D721Med (cell line): ENCODE measurements at regions not wholly inside any gene's neighbourhood (a gene's known extent, or its start where the extent isn't known, plus 50 kb on each side); places are given as distances from the start of the nearest gene placed in this dataset.

Experiments
- DNase-seq: peaks from one replicate; pipeline ENCODE4 v3.0.0; 2011; ENCODE audit warnings: low spot score; ENCODE audit not compliant: insufficient read length
- FAIRE-seq: peaks from 2 replicates; lab custom pipeline; 2011; peaks lifted over from hg19 to GRCh38; lab: Jason Lieb, UNC
- CTCF ChIP-seq: IDR thresholded peaks from 2 replicates; pipeline ENCODE4 v1.5.1; 2012; ENCODE audit warnings: mild to moderate bottlenecking, control low read depth; ENCODE audit not compliant: insufficient read depth; ENCODE audit errors: missing control alignments

GRCh38 chr14:89484051-89484844 lies 67.2 kb upstream of the FOXN3 start:
- TF ChIP-seq CTCF = no peak
- DNase-seq (no peak), FAIRE-seq (no peak)

GRCh38 chr14:89481196-89481595 lies 64.2 kb upstream of the FOXN3 start:
- no peak for FAIRE-seq
- no peak for TF ChIP-seq CTCF

GRCh38 chr14:89480278-89480677 lies 63.2 kb upstream of the FOXN3 start:
- TF ChIP-seq CTCF = no peak
- FAIRE-seq (no peak), DNase-seq (no peak)

More at GRCh38 chr14:89481196-89481595, 64.2 kb upstream of the FOXN3 start:
- no peak for DNase-seq

- FAIRE-seq = no peak
- no peak for TF ChIP-seq CTCF
- no peak for DNase-seq
These were observed 62.8 kb upstream of the FOXN3 start for GRCh38 chr14:89479802-89480201.

GRCh38 chr14:89477391-89477790 lies 60.4 kb upstream of the FOXN3 start:
- FAIRE-seq = no peak
- TF ChIP-seq CTCF = no peak
- no peak for DNase-seq

GRCh38 chr14:89476354-89476896 lies 59.4 kb upstream of the FOXN3 start:
- no peak for FAIRE-seq
- no peak for DNase-seq
- no peak for TF ChIP-seq CTCF

GRCh38 chr14:89474464-89474863 lies 57.4 kb upstream of the FOXN3 start:
- FAIRE-seq = no peak
- DNase-seq = no peak
- TF ChIP-seq CTCF = no peak
